ENCODE measurements at regions not wholly inside any gene's neighbourhood (a gene's known extent, or its start where the extent isn't known, plus 50 kb on each side); places are given as distances from the start of the nearest gene placed in this dataset.

GRCh38 chr6:6920114-6920986 lies 187.4 kb upstream of the RREB1 start:
- H3K9me3 ChIP-seq (ENCODE audit: control insufficient read depth, insufficient read depth, low read length): no peaks in the 10 kb centered on the region
- H3K27ac ChIP-seq (ENCODE audit: low read depth, low read length): no peak overlapping the region
- CTCF ChIA-PET: no interaction called here
- TF ChIP-seq CTCF (IDR thresholded peaks at IDR 0.05; ENCODE audit: low read depth, low read length): no peak
- H3K4me3 ChIP-seq (ENCODE audit: low read depth, low read length): no peak overlapping the region
- POLR2A ChIA-PET: no interaction called here
- no peak for DNase-seq (ENCODE audit: low read depth, low spot score)
- H3K27me3 ChIP-seq (ENCODE audit: control insufficient read depth, insufficient read depth, low read length): peaks cover 2% of the 10 kb centered on the region

- CTCF ChIA-PET: interaction anchor here (0.5 kb wide), 1 partner anchor 1265 kb away, joined by 3 read pairs; no protein-coding TSS in a partner anchor
- H3K9me3 ChIP-seq (ENCODE audit: control insufficient read depth, insufficient read depth, low read length): no peaks in the 10 kb centered on the region
- DNase-seq (ENCODE audit: low read depth, low spot score): no peak
- no peak for TF ChIP-seq CTCF (IDR thresholded peaks at IDR 0.05; ENCODE audit: low read depth, low read length)
- H3K4me3 ChIP-seq (ENCODE audit: low read depth, low read length): no peak overlapping the region
- H3K27me3 ChIP-seq (ENCODE audit: control insufficient read depth, insufficient read depth, low read length): peaks cover 2% of the 10 kb centered on the region
- POLR2A ChIA-PET: no interaction called here
- no peak overlapping the region for H3K27ac ChIP-seq (ENCODE audit: low read depth, low read length)
These were observed 186.8 kb upstream of the RREB1 start for GRCh38 chr6:6920987-6921313.

GRCh38 chr6:6922166-6922565 lies 185.6 kb upstream of the RREB1 start:
- no peak for TF ChIP-seq CTCF (IDR thresholded peaks at IDR 0.05; ENCODE audit: low read depth, low read length)
- H3K9me3 ChIP-seq (ENCODE audit: control insufficient read depth, insufficient read depth, low read length): no peaks in the 10 kb centered on the region
- no peak overlapping the region for H3K4me3 ChIP-seq (ENCODE audit: low read depth, low read length)
- H3K27ac ChIP-seq (ENCODE audit: low read depth, low read length): no peak overlapping the region
- ChIA-PET CTCF (no interaction called here), POLR2A (no interaction called here)
- H3K27me3 ChIP-seq (ENCODE audit: control insufficient read depth, insufficient read depth, low read length): peaks cover 2% of the 10 kb centered on the region
- no peak for DNase-seq (ENCODE audit: low read depth, low spot score)

GRCh38 chr6:6923605-6924004 lies 184.2 kb upstream of the RREB1 start:
- Histone ChIP-seq H3K9me3 (ENCODE audit: control insufficient read depth, insufficient read depth, low read length) (no peaks in the 10 kb centered on the region), H3K27me3 (ENCODE audit: control insufficient read depth, insufficient read depth, low read length) (peaks cover 2% of the 10 kb centered on the region), H3K4me3 (ENCODE audit: low read depth, low read length) (no peak overlapping the region), H3K27ac (ENCODE audit: low read depth, low read length) (no peak overlapping the region)
- ChIA-PET POLR2A (no interaction called here), CTCF (no interaction called here)
- no peak for DNase-seq (ENCODE audit: low read depth, low spot score)
- no peak for TF ChIP-seq CTCF (IDR thresholded peaks at IDR 0.05; ENCODE audit: low read depth, low read length)

- Histone ChIP-seq H3K4me3 (ENCODE audit: low read depth, low read length) (no peak overlapping the region), H3K9me3 (ENCODE audit: control insufficient read depth, insufficient read depth, low read length) (no peaks in the 10 kb centered on the region), H3K27ac (ENCODE audit: low read depth, low read length) (no peak overlapping the region), H3K27me3 (ENCODE audit: control insufficient read depth, insufficient read depth, low read length) (peaks cover 2% of the 10 kb centered on the region)
- ChIA-PET CTCF (no interaction called here), POLR2A (no interaction called here)
- DNase-seq (ENCODE audit: low read depth, low spot score): no peak
- no peak for TF ChIP-seq CTCF (IDR thresholded peaks at IDR 0.05; ENCODE audit: low read depth, low read length)
These were observed 183.1 kb upstream of the RREB1 start for GRCh38 chr6:6924708-6925107.
